ENCODE measurements at regions not wholly inside any gene's neighbourhood (a gene's known extent, or its start where the extent isn't known, plus 50 kb on each side); places are given as distances from the start of the nearest gene placed in this dataset.
A peak's percentile ranks its signal among the peaks of the same experiment; 100 is the strongest.

- DNase-seq, result no peak
These were observed 492.2 kb upstream of the PSMD7 start for GRCh38 chr16:73804456-73804855.

GRCh38 chr16:73798471-73798870 lies 498.1 kb upstream of the PSMD7 start:
- no peak for DNase-seq

DNA sequence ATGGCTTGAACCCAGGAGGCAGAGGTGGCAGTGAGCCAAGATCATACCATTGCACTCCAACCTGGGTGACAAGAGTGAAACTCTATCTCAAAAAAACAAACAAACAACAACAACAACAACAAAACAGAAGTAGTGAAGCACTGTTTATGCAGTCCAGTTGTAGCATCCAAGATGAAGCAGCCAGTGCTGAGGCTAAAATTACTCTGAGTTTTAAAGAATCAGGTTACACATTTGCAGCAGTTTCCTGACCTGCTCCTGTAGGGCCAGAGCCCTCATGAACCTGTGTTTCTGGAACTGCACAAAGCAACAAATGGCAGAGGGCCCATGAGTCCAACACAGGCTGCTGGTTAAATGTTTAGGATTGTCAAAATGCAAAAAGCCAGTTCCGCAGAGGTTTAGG lies 499.5 kb upstream of the PSMD7 start:
- no peak for DNase-seq

DNA sequence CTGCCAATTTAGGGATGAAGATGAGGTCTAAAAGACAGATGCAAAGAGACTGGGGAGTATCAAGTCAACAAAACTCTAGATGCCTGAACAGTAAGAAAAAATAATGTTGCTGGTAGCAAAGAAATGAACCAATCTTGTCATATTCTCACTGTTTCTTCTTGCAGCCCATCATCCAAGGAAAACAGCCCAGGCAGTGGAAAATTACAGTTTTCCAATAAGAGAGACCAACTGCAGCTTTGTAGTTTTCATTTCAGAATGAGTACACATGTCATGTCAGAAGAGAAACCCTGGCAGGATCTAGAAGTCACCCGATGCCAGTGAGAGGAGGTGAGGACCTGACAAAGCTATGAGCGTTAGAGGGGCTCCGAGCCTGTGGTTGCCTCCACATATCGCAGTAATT lies 500.4 kb upstream of the PSMD7 start:
- DNase-seq, result no peak

- no peak for DNase-seq
These were observed 501.6 kb upstream of the PSMD7 start for GRCh38 chr16:73794994-73795393.

GRCh38 chr16:73793871-73794437 lies 502.7 kb upstream of the PSMD7 start:
- no peak for DNase-seq

GRCh38 chr16:73793260-73793659 lies 503.4 kb upstream of the PSMD7 start:
- DNase-seq, result no peak

DNA sequence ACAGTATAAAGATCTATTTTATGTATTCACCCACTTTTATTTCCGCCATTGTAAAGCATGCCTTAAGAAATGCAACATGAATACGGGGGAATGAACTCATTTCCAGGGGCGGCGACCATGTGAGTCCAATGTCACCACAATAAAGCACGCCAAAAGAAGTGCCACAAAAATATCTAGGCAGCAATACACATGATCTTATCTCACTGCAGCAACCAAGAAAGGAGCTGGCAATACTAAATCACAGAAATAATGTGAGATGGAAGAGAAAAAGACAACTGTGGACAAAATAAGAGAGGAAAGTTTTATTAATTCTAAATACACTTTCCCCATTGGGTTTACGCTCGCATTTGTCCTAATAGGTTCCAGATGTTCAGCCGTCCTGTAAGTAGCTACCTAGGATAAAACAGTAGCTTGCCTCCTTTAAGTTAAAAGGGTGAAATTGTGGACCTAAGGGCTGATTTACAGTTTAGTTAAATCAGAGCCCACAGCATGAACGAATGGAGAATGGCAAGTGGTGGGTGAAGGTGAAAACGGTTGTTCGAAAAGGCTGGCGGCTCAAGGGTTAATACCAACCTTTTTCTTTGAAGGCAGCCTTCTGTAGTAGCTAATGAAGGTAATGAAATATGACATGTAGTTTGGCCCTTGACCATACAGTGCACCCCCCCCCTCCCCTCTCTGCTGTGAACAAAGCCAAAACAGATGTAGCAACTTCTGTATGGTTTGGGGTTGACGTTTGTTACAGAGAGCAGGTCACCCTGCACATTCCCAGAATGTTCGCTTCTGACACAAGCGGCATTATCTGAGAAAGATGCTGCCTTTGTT lies 504.2 kb upstream of the PSMD7 start:
- no peak for DNase-seq

DNA sequence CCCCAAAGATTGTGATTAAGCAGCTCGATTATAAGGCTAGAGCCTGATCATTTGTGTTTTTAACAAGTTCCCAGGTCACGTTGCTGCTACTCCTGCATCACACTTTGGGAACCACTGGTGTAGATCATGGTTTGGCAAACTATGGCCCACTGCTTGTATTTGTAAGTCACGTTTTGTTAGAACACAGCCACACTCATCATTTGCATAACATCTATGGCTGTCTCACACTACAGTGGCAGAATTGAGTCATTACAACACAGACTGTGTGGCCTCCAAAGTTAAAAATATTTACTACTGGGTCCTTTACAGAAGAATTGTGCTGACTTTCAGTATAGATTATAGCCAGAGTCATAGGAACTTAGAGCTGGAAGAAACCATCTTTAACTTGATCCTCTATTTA lies 515.3 kb upstream of the PSMD7 start:
- DNase-seq, result no peak

- DNase-seq, result no peak
These were observed 517.7 kb upstream of the PSMD7 start for GRCh38 chr16:73778887-73779286.

DNA sequence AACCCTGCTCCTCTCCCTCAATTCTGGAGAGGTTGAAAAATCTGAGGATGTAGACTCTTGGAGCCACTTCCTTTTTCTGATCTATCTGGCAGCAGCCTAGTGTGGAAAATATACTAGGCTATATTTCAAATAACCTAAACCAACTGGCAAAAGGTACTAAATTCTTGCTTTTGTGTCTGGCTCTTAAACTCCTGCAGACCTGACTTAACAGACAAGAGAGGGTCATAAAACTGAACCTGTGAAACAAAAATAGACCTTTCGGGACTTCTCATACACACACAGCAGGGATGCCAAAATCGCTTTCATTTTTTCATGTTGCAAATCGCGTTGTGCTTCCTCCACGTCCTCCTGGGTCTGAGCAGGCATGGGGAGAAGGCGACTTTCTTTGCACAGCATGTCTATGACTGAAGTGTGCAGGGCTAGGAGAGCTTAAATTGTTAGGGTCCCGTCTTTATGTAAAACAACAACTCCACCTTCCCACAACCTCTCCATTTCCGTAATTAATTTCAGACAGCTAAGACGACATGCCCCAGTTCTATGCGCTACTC lies 520.7 kb upstream of the PSMD7 start:
- DNase-seq, result peak; percentile 13

GRCh38 chr16:73771196-73772064 lies 525.2 kb upstream of the PSMD7 start:
- no peak for DNase-seq

DNA sequence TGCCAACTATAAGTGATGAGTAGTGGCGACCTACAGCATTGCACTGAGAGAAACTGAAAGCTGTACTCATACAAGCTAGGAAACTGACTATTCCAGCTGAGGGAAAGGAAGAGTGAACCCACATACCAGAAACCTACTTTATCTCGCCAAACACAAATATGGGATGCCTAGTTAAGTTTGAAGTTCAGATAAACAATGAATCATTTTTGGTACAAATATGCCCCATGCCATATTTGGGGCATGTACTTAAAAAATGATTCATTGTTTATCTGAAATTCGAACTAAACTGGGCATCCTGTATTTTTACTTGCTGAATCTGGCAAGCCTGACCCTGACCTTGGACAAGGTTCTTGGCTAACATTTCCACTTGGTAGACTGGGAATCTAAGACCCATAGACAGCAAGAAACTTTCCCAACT lies 527.8 kb upstream of the PSMD7 start:
- no peak for DNase-seq

DNA sequence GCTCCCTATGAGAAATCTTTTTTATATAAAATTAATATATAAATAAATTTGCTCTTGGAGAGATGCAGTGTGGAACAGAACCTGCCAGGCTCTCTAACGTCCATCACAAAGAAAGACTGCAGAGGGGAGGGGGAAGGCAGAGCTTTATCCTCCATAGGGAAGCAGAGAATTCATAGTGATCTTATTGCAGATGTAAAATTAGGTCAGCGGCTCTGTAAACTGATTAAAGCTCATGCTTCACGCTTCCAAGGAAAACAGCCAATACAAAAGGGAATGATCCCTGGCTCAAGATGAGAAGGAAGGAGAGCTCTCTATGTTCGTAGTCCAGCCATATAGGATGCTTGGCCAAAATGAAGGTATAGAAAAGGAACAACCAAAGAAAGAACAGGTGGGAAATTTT lies 532.3 kb upstream of the PSMD7 start:
- no peak for DNase-seq

DNA sequence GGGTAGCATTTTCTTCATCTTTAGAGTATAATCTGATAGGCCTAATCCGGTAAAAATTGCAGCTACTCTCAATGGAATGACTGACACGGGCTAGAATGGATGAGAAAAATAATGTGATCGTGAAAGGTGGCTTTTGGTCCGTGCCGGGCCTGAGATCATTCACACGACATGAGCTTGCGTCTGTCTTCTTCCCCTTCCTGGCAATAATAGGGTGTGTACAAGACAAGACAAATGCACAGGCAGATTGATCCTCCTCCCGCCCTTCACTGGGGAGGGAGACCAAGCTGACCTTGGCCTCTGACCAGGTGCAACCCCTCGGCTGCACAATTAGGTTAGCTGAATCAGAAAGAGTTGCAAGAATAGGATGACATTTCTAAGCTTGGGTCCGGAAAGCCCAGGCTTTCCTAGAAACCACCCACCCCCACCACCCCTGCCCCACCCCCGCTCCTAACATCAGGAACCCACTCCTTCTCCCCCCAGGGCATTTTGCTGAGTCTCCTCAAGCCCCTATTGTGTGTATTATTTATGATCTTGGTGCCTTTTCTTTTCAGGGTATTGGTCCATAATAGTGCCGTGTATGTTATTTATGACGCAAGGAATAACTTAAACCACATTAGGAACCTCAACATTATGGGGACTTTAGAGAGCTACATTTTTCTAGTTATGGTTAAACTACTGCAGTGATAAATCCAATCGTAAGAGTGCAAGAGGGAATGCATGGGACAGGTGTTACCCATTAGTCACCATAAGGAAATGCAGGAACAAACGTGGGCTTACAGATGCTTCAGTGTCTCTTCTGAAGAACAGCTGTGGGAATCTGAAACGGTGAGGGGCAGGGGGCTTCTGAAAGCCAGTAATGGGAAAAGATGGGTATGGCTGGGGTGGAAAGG lies 540.1 kb upstream of the PSMD7 start:
- DNase-seq, result no peak

GRCh38 chr16:73753931-73754330 lies 542.7 kb upstream of the PSMD7 start:
- DNase-seq, result no peak

GRCh38 chr16:73750639-73751038 lies 546.0 kb upstream of the PSMD7 start:
- DNase-seq, result no peak

DNA sequence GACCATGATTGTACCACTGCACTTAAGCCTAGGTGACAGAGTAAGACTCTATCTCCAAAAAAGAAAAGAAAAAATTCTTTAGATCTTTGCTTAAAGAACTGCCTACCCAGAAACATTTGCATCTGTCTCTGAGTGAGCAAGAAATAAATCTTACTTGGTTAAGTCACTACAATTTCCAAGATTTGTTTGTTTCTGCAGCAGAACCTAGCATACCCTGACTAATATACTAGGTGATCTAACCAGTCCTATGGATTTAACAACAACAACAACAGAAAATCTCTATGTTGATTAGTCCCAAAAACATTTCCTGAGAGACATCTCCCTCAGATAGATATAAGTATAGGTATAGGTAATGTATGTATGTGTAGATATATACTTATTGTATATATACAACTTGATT lies 549.3 kb upstream of the PSMD7 start:
- no peak for DNase-seq

DNA sequence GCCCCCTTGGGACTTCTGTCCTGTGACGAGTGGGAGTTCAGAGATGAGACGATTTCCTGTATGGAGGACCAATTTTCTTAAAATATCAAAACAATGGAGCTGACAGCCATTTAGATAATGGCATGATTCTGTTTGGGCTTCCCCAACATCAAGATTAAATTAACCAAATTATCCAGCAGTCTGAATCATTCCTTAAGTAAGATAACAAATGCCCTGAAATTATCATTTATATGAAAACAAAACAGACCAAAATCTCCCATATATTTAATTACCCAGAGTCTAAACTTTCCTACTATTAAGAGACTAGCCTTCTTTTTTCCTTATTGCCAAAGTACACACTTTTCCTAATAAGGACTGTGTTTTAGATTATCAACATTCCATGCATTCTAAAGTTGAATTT lies 550.1 kb upstream of the PSMD7 start:
- no peak for DNase-seq

DNA sequence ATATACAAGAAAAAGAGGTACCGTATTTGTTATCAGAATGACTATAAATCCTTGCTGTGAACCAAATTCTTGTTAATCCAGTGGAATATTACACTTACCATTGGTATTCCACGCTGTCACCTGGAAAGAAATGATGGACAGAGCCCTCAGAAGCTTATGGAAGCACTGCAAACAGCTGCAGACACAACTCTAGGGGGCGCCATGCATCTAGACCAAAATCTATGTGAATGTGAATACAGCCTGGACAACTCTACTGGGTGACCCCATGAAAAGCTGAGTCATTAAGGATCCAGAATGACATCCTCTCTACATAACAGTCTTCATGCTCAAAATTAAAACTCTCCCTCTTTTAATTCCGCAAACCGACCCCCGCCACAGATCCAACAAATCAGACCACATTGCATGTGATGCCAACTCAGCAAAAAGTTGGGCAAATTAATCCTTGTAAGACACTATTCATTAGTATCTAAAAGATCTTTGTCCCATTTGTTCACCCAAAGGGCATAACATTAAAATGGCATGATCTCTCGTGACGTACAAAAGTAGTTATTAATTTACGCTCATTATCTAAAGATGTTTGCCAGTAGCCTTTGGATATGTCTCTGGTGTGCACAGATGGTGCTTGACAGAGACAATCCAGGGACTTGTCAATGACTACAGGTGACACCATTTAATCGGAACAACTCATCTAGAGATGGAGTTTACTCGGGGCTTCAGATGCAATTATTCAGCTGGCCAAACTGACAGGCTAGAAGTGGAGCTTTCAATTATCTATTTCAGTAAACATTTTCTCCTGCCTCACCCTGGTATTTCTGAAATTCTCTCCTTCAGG lies 552.7 kb upstream of the PSMD7 start:
- no peak for DNase-seq

DNA sequence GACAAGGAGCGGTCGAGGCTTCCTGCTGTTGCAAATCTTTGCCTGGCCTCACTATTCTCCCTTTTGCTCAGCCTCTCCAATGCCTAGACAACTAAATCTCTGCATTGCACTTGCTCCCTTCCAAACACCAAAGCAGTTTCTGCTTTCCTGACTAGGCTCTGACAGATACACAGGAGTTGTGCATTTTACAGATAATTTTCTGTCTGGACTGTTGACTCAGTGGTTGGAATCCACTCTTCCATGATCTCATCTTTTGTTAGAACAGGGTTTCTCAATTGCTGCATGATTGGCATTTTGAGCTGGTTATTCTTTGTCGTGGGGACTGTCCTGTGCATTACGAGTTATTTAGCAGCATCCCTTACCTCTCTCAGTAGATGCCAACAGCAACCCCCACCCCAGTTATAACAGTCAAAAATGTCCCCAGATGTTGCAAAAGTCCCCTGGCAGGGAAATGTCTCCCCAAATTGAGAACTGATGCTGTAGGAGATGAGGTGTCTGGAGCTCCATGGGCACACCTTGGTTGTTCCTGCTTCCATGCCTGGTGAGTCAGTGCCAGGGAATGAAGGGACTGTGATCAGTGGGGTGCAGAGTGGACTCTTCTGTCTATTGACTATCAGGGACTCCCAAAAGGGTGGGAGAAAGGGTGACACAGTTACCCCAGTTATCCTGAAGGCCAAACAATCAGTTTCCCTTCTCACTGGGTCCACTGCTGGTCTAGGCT lies 557.4 kb upstream of the PSMD7 start:
- no peak for DNase-seq
